ENCODE measurements at regions not wholly inside any gene's neighbourhood (a gene's known extent, or its start where the extent isn't known, plus 50 kb on each side); places are given as distances from the start of the nearest gene placed in this dataset.
"Not testable (repeated sequence)": the region's sequence is repeated elsewhere in the genome, so short reads cannot be mapped to it uniquely, and the experiment has no call there.

DNA sequence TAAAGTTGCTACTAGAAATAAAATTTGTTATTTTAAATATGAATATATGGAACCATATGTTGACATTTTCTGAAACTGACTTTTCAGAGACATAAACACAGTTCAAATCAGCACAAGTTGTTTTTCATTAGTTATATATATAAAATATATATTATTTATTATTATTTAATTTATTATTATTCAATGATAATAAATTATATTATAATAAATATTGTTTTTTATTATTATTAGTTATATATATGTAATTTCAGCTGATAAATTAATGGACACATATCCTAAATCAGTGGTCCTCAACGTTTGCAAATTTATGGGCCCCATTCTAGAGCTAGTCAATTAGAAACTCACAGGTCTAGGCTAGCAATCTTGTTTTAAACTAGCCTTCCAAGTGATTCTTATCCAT, 809.3 kb downstream of the C4orf33 start:
- DNase-seq: no peak

DNA sequence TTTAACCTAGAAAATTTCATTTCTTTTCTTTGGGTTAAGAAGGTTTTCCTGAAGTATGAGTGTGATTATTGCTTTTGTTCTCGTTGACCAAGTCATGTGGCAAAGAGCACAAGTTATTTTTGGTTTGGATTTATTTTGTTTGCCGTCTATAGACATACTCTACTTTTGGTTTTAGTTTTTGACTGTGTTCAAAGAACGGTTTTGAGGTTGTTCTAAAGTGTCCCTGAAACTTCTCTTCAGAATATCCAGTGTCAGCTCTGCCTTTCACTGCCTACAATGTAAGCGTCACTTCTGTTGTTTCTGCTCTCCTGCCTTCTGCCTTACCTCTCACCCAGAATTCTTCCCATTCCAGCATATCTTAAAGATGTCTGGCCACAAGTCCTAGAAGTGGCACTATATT, 812.2 kb downstream of the C4orf33 start:
- no peak for DNase-seq

DNA sequence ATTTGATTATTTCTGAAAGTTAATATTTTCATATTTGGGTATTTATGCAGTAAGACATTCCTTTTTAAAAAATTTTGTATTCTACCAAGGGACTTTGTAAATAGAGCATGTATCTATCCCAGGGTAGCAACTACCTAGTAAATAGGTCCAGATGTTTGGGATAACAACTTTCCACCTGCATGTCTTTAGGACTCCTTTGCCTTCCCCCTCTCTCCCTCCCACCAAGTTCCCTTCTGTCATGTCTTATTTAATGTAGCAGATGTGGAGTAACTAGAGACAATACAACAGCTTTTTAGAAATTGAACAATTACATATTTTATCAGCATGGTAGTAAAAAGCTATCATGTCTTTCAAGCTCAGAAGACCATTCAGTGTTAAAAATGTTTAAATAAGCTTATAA, 821.0 kb downstream of the C4orf33 start:
- DNase-seq: no peak

- no peak for DNase-seq
Observed at GRCh38 chr4:129917651-129918050, 821.7 kb downstream of the C4orf33 start.

GRCh38 chr4:129926936-129927335, 831.0 kb downstream of the C4orf33 start:
- DNase-seq: no peak

DNA sequence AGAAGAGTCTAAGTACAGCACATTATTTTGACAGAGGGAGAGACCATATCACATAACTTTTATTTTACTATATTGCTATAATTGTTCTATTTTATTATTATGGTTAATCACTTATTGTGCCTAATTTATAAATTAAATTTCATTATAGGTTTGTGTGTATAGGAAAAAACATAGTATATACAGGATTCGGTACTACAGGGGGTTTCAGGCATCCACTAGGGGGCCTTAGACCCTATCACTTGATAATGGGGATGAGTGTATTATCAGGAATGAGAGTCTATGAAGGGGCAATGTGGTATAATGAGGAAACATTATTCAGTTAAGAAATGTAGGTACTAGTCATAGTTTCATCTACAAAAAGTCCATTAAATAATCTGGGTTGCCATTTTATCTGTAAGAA, 833.1 kb downstream of the C4orf33 start:
- DNase-seq: no peak

- no peak for DNase-seq
Observed at GRCh38 chr4:129929984-129930383, 834.0 kb downstream of the C4orf33 start.

DNA sequence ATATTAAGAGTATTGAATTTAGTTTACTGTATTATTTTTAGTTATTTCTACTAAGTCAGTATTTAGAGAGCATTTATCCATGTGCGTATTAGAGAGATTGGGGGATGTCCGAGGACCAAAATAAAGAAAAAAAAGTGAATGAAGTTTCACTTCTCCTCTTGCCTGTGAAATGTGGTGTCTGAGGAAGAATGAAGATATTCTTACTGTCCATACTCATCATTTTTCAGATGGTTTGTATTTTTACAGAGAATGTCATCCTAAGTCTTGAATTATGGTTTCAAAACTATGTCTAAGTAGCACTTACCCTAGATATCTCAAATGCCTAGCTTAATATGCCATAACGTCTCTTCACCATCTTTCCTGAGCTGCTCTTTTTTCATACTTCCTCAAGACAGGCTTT, 854.3 kb downstream of the C4orf33 start:
- no peak for DNase-seq

- no peak for DNase-seq
Observed at GRCh38 chr4:129966175-129966574, 870.2 kb downstream of the C4orf33 start.

- no peak for DNase-seq
Observed at GRCh38 chr4:129968366-129968765, 872.4 kb downstream of the C4orf33 start.

- DNase-seq: no peak
Observed at GRCh38 chr4:129968778-129969177, 872.8 kb downstream of the C4orf33 start.

- DNase-seq: no peak
Observed at GRCh38 chr4:129970801-129971200, 874.8 kb downstream of the C4orf33 start.

DNA sequence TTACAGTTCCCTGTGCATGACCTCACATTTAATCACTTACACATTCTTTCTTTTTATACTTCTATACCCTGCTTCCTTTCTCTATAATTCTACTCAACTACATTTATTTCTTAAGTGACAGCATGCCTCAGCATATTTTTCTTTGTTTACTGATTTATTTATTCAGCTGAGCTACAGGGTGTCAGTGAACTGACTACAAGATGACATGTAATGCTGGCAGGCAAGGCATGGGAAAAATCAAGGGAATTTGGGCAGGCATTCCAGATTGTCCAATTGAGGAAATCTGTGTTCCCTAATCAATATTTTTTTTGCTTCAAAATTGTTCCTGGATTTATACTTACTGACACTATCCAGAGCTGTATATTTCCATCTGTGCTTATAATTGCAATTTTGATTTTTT, 875.5 kb downstream of the C4orf33 start:
- no peak for DNase-seq

DNA sequence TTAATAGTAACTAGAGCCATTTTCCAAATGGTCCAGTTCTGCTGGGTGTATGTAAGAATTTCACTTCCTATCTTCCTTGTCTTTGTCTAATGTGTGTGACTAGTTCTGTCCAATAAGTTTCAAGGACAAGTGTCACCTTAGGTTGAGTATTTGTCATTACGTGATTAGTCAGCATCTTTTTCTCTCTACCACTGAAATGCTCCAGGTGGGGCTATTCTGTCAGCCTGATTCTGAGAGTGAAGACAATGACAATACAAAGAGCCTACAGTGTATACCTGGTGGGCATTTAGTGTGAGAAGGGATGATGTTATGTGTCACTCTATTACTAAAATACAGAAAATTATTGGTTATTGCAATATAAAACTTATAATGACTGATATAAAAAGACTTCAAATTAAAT, 876.3 kb downstream of the C4orf33 start:
- no peak for DNase-seq

- DNase-seq: no peak
Observed at GRCh38 chr4:129974730-129975129, 878.8 kb downstream of the C4orf33 start.

DNA sequence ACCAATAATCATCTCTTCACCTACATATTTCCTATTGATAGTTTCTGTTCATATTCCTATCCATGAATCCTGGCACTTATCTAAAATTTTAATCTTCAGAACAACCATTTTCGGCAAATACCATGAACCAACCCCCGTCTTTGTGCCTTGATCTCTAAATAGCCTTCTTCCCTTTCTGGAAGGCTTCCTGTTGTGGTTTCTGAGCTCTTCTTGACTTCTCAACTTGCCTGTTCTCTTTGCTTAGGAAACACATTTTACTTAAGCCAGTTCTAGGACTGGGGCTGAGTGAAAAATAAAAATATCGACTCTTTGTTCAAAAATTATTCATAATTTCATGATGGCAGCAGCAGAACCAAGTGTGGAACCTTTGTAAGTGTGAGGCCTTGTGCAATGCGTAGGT, 882.4 kb downstream of the C4orf33 start:
- DNase-seq: no peak

DNA sequence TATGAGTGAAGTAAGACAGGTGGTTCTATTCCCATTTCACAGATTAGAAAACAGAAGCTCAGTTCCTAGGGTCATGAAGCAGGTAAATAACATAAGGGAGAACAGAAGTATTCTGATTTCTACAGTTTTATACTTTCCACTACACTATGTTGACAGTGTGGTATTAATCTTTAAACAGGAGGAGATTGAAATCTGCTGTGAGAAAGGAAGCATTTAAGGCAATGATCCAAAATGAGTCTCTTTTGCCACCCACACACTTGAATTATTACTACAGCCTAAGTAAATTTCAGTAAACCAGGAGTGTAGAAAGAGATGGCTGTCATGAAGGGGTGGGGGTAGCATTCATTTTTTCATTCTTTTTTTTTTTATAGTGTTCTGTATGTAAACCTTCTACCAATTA, 893.0 kb downstream of the C4orf33 start:
- no peak for DNase-seq

GRCh38 chr4:129994715-129995114, 898.8 kb downstream of the C4orf33 start:
- DNase-seq: no peak

- no peak for DNase-seq
Observed at GRCh38 chr4:129998436-129999150, 902.6 kb downstream of the C4orf33 start.

- no peak for DNase-seq
Observed at GRCh38 chr4:129999156-129999555, 903.2 kb downstream of the C4orf33 start.

- no peak for DNase-seq
Observed at GRCh38 chr4:130008461-130008860, 912.5 kb downstream of the C4orf33 start.

GRCh38 chr4:130012806-130013205, 916.9 kb downstream of the C4orf33 start:
- DNase-seq: not testable (repeated sequence)

DNA sequence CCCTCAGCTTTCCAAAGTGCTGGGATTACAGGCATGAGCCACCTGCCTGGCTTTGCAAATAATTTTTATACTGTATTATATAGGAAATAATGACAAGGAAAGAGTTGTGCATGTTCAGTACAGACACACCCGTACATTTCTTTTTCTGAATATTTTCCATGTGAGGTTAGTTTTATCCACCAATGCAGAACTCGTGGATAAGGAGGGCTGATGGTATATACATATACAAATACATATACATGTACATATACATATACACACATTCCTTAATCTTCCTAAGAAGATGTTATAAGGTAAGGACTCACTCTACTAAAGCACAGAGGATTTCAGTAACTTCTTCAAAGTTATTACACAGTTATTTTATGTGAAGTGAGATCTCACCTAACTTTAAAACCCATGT, 925.8 kb downstream of the C4orf33 start:
- no peak for DNase-seq

GRCh38 chr4:130023088-130023487, 927.1 kb downstream of the C4orf33 start:
- no peak for DNase-seq

DNA sequence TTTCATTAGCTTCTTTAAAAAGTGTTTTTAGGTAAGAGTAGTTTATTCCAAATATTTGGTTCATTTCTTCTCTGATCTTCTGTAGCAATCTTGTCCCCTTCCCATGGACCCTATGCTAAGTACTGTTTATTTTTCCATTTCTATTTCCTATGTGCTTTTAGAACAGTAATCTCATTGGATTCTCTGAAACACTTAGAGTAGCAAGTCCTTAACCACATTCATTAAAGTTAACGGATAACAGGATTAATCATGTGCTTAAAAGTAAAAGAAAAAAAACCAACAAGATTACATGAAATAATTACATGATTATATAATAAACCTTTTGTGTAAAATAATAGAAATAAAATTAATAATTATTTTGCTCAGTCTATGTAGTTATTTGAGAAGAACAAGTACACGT, 929.7 kb downstream of the C4orf33 start:
- DNase-seq: no peak

All from activated T-cell treated with anti-CD3 and anti-CD28 coated beads, Interleukin-2, amount 50 U/mL, for 48 hours (primary cell).